IMR-90 (cell line): ENCODE measurements at regions not wholly inside any gene's neighbourhood (a gene's known extent, or its start where the extent isn't known, plus 50 kb on each side); places are given as distances from the start of the nearest gene placed in this dataset.

Experiments used
- ATAC-seq: fragments of 200-7000 bp; cut with Tn5 transposase; 2 replicates; pipeline ENCODE4 v1.9.1; 2020; ENCODE audit warnings: low read depth, mild to moderate bottlenecking, moderate library complexity
- BruUV-seq: library from RNA; stranded (reverse); fragments of 400-500 nt; replicated peaks from 2 replicates; lab custom pipeline; 2021; lab: Mats Ljungman, UMichigan
- CTCF ChIA-PET: fragments of 300-600 bp; formaldehyde crosslinking; extraction: SDS; loops from one replicate; lab custom pipeline; 2021; ENCODE audit warnings: antibody characterized with exemption; lab: Yijun Ruan, JAX
- POLR2A ChIA-PET: fragments of 300-600 bp; sonication (Branson Sonifier 250); formaldehyde crosslinking; loops from one replicate; lab custom pipeline; 2022; ENCODE audit warnings: antibody characterized with exemption; ENCODE audit not compliant: unreplicated experiment; lab: Charles Lee
- DNase-seq: peaks from one replicate; pipeline ENCODE4 v3.0.0; 2013
- H2AFZ ChIP-seq: replicated peaks from 2 replicates; pipeline ENCODE3; 2013; ENCODE audit warnings: low read length, mild to moderate bottlenecking; ENCODE audit not compliant: poor library complexity
- H2AK5ac ChIP-seq: 2 replicates; pipeline ENCODE4 v1.6.1; 2013; ENCODE audit warnings: low read depth, low read length, inconsistent platforms
- H2AK9ac ChIP-seq: replicated peaks from 2 replicates; pipeline ENCODE3; 2013; ENCODE audit warnings: mild to moderate bottlenecking, low read depth, low read length, moderate library complexity; ENCODE audit not compliant: poor library complexity
- H2BK120ac ChIP-seq: 2 replicates; pipeline ENCODE4 v1.6.1; 2013; ENCODE audit warnings: low read depth, low read length, inconsistent platforms
- H2BK15ac ChIP-seq: 3 replicates; pipeline ENCODE4 v1.6.1; 2013; ENCODE audit warnings: low read depth, low read length, inconsistent platforms
- H2BK20ac ChIP-seq: 2 replicates; pipeline ENCODE4 v1.6.1; 2013; ENCODE audit warnings: low read depth, mild to moderate bottlenecking, inconsistent platforms, low read length, moderate library complexity
- H2BK5ac ChIP-seq: 2 replicates; pipeline ENCODE4 v1.6.1; 2013; ENCODE audit warnings: mild to moderate bottlenecking, low read depth, low read length, inconsistent platforms; ENCODE audit not compliant: poor library complexity, severe bottlenecking
- H3K14ac ChIP-seq: replicated peaks from 2 replicates; pipeline ENCODE4 v1.6.1; 2013; ENCODE audit warnings: low read depth, low read length, inconsistent platforms
- H3K18ac ChIP-seq: 2 replicates; pipeline ENCODE4 v1.6.1; 2013; ENCODE audit warnings: low read depth, low read length, control low read depth
- H3K23ac ChIP-seq: 2 replicates; pipeline ENCODE4 v1.6.1; 2013; ENCODE audit warnings: low read depth, low read length, inconsistent platforms
- H3K27ac ChIP-seq: 2 replicates; pipeline ENCODE4 v1.5.1; 2013; ENCODE audit warnings: mild to moderate bottlenecking, control low read depth, low read length; ENCODE audit not compliant: insufficient read depth
- H3K27me3 ChIP-seq: 2 replicates; pipeline ENCODE4 v1.6.1; 2013; ENCODE audit warnings: low read length; ENCODE audit not compliant: control insufficient read depth, insufficient read depth
- H3K36me3 ChIP-seq: 2 replicates; pipeline ENCODE4 v1.6.1; 2013; ENCODE audit warnings: low read length, mixed read lengths; ENCODE audit not compliant: control insufficient read depth, insufficient read depth
- H3K4ac ChIP-seq: 2 replicates; pipeline ENCODE4 v1.6.1; 2013; ENCODE audit warnings: low read depth, low read length, inconsistent platforms
- H3K4me1 ChIP-seq: 2 replicates; pipeline ENCODE4 v1.6.1; 2013; ENCODE audit warnings: low read length, mixed read lengths; ENCODE audit not compliant: control insufficient read depth, insufficient read depth
- H3K4me2 ChIP-seq: 2 replicates; pipeline ENCODE4 v1.6.1; 2013; ENCODE audit warnings: low read depth, mild to moderate bottlenecking, control low read depth, low read length, moderate library complexity
- H3K4me3 ChIP-seq: 2 replicates; pipeline ENCODE4 v1.5.1; 2013; ENCODE audit warnings: low read depth, mild to moderate bottlenecking, control low read depth, low read length, moderate library complexity; ENCODE audit not compliant: insufficient read depth
- H3K56ac ChIP-seq: 2 replicates; pipeline ENCODE4 v1.6.1; 2013; ENCODE audit warnings: low read length, inconsistent platforms; ENCODE audit not compliant: insufficient read depth; ENCODE audit errors: extremely low read depth
- H3K79me1 ChIP-seq, 2 experiments: 2 replicates each; pipeline ENCODE4 v1.6.1; 2013; ENCODE audit warnings: low read length in 2 of 2, inconsistent platforms in 1 of 2, low read depth in 1 of 2
- H3K9ac ChIP-seq: 2 replicates; pipeline ENCODE4 v1.6.1; 2013; ENCODE audit warnings: low read depth, low read length, control low read depth
- H3K9me1 ChIP-seq: 2 replicates; pipeline ENCODE4 v1.6.1; 2013; ENCODE audit warnings: low read length, inconsistent platforms; ENCODE audit not compliant: insufficient read depth
- H3K9me3 ChIP-seq: 2 replicates; pipeline ENCODE4 v1.6.1; 2013; ENCODE audit warnings: low read length; ENCODE audit not compliant: control insufficient read depth, insufficient read depth
- H4K20me1 ChIP-seq: 2 replicates; pipeline ENCODE4 v1.6.1; 2013; ENCODE audit warnings: low read length, inconsistent platforms; ENCODE audit not compliant: insufficient read depth
- H4K5ac ChIP-seq: 2 replicates; pipeline ENCODE4 v1.6.1; 2013; ENCODE audit warnings: mild to moderate bottlenecking, low read depth, low read length, control low read depth
- H4K8ac ChIP-seq, 2 experiments: 2 replicates each; pipeline ENCODE4 v1.6.1; 2013; ENCODE audit warnings: low read depth in 2 of 2, low read length in 2 of 2, control low read depth in 1 of 2, inconsistent platforms in 1 of 2
- H4K91ac ChIP-seq: 2 replicates; pipeline ENCODE4 v1.6.1; 2013; ENCODE audit warnings: low read depth, low read length, inconsistent platforms; ENCODE audit not compliant: insufficient read depth
- ELK1 ChIP-seq: fragments of 150-350 bp; IDR thresholded peaks from 2 replicates; pipeline ENCODE4 v1.6.1; 2016; ENCODE audit warnings: low read depth, mild to moderate bottlenecking, low read length, moderate library complexity, borderline replicate concordance
- MAZ ChIP-seq: IDR thresholded peaks from 2 replicates; pipeline ENCODE4 v1.6.1; 2012; ENCODE audit warnings: low read depth, mild to moderate bottlenecking, low read length, improper control_type of control experiment, moderate library complexity, borderline replicate concordance
- MXI1 ChIP-seq: IDR thresholded peaks from 2 replicates; pipeline ENCODE4 v1.6.1; 2012; ENCODE audit warnings: low read depth, mild to moderate bottlenecking, low read length, moderate library complexity, borderline replicate concordance
- RCOR1 ChIP-seq: IDR thresholded peaks from 2 replicates; pipeline ENCODE4 v1.6.1; 2012; ENCODE audit warnings: mild to moderate bottlenecking, low read length, improper control_type of control experiment; ENCODE audit not compliant: insufficient replicate concordance
- RFX5 ChIP-seq: IDR thresholded peaks from 2 replicates; pipeline ENCODE4 v1.8.0; 2012; ENCODE audit warnings: low read depth, mild to moderate bottlenecking, low read length, moderate library complexity
- SMC3 ChIP-seq: fragments of 150-350 bp; IDR thresholded peaks from 2 replicates; pipeline ENCODE4 v1.6.1; 2016; ENCODE audit warnings: low read depth, mild to moderate bottlenecking, antibody characterized with exemption, low read length, moderate library complexity
- WGBS, 2 experiments: methylation state at CpG; one replicate each; pipeline versions ENCODE4 v1.1.5 to v1.1.7; 2013; ENCODE audit warnings: missing lambda C conversion rate in 2 of 2; ENCODE audit not compliant: insufficient read length in 1 of 2; ENCODE audit errors: extremely low coverage in 2 of 2; 5-methylcytosine and 5-hydroxymethylcytosine counted together
- dilution Hi-C: fragments of 300-500 bp; cut with HindIII; formaldehyde crosslinking; loops from one replicate; pipeline ENCODE4 v1.14.3; 2018; ENCODE audit warnings: low sequenced_read_pairs; ENCODE audit not compliant: unreplicated experiment
- in situ Hi-C: fragments of 300-500 bp; cut with MboI; formaldehyde crosslinking; loops from 3 replicates; pipeline ENCODE4 v1.14.3; 2019; ENCODE audit warnings: low sequenced_read_pairs, inconsistent platforms, mixed read lengths
- intact Hi-C: fragments of 100-400 bp; cut with micrococcal nuclease; formaldehyde crosslinking; loops from 2 replicates; pipeline ENCODE4 v1.10.0; 2022

DNA sequence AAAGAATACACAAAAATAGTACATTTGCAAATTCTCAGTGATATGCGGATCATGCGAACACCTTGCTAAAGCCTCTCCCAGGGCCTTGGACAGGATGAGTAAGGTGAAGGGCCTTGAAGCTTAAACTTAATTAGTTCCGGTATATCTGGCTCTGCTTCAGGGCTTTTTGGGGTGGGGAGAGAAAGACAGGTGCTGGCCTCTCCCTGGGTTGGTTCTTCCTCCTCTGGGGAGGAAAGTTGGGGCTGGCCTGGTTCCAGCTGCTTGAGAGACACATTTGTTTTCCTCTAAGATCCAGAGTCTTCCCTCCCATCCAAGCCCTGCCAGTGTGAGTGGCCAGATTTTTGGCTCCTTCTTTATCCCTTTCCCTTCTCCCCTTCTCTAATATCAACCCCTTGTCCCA is 64.7 kb upstream of the EPHB3 start:
- H3K9ac ChIP-seq, result no peak overlapping the region
- ATAC-seq (no peak), DNase-seq (no peak)
- no peak overlapping the region for H4K91ac ChIP-seq
- dilution Hi-C loops (no loop called here), intact Hi-C loops (no loop called here), in situ Hi-C loops (no loop called here)
- no peak overlapping the region for H4K8ac ChIP-seq
- BruUV-seq, result no TSS peak
- TF ChIP-seq MAZ, result no peak
- no peak for TF ChIP-seq MXI1
- no peak for TF ChIP-seq ELK1
- TF ChIP-seq SMC3, result no peak
- TF ChIP-seq RCOR1, result no peak
- no peak for TF ChIP-seq RFX5
- H2AK5ac ChIP-seq, result no peak overlapping the region
- no peaks in the 10 kb centered on the region for H3K9me1 ChIP-seq
- no peak overlapping the region for H3K23ac ChIP-seq
- CTCF ChIA-PET, result no interaction called here
- H3K27ac ChIP-seq, result no peak overlapping the region
- H2BK20ac ChIP-seq, result no peak overlapping the region
- H2BK5ac ChIP-seq, result no peak overlapping the region
- H3K9me3 ChIP-seq, result peaks cover 2% of the 10 kb centered on the region; the same call in 1 of the 2 replicates
- H3K14ac ChIP-seq, result no peak overlapping the region
- H3K79me1 ChIP-seq, result no peaks in the 10 kb centered on the region
- no peak overlapping the region for H3K4ac ChIP-seq
- no peak overlapping the region for H3K4me3 ChIP-seq
- H4K20me1 ChIP-seq, result no peaks in the 10 kb centered on the region
- H3K4me1 ChIP-seq, result no peaks in the 10 kb centered on the region; the same call in 1 of the 2 replicates
- H4K5ac ChIP-seq, result no peak overlapping the region
- no CpG with 5 or more reads among the region's 3 CpGs for WGBS, 2 experiments
- H2BK15ac ChIP-seq, result no peak overlapping the region
- no peak overlapping the region for H3K18ac ChIP-seq
- H2AK9ac ChIP-seq, result no peak overlapping the region
- H2BK120ac ChIP-seq, result no peak overlapping the region
- no peaks in the 10 kb centered on the region for H3K36me3 ChIP-seq
- no peak overlapping the region for H2AFZ ChIP-seq
- no peak overlapping the region for H3K56ac ChIP-seq
- no peak overlapping the region for H3K4me2 ChIP-seq
- POLR2A ChIA-PET, result no interaction called here
- peaks cover 41% of the 10 kb centered on the region for H3K27me3 ChIP-seq
